ENCODE measurements at regions not wholly inside any gene's neighbourhood (a gene's known extent, or its start where the extent isn't known, plus 50 kb on each side); places are given as distances from the start of the nearest gene placed in this dataset.

GRCh38 chr18:54100920-54101470, 123.5 kb downstream of the MBD2 start:
- Mint-ChIP-seq H3K4me1 (no peaks in the 10 kb centered on the region), H3K9me3 (no peaks in the 10 kb centered on the region), H3K27me3 (peaks cover 2% of the 10 kb centered on the region), H3K36me3 (ENCODE audit: low read depth) (peaks cover 2% of the 10 kb centered on the region), H3K27ac (no peak overlapping the region), H3K4me3 (no peak overlapping the region)
- ChIA-PET POLR2A (no interaction called here), CTCF (no interaction called here)
- DNase-seq, result no peak

- Mint-ChIP-seq H3K27ac (no peak overlapping the region), H3K4me1 (no peaks in the 10 kb centered on the region), H3K4me3 (no peak overlapping the region), H3K36me3 (ENCODE audit: low read depth) (peaks cover 2% of the 10 kb centered on the region), H3K27me3 (peaks cover 2% of the 10 kb centered on the region), H3K9me3 (no peaks in the 10 kb centered on the region)
- DNase-seq, result no peak
- ChIA-PET POLR2A (no interaction called here), CTCF (no interaction called here)
These were observed 124.0 kb downstream of the MBD2 start for GRCh38 chr18:54100466-54100865.

- Mint-ChIP-seq H3K4me3 (no peak overlapping the region), H3K27me3 (peaks cover 2% of the 10 kb centered on the region), H3K27ac (no peak overlapping the region), H3K9me3 (no peaks in the 10 kb centered on the region), H3K4me1 (no peaks in the 10 kb centered on the region), H3K36me3 (ENCODE audit: low read depth) (peaks cover 2% of the 10 kb centered on the region)
- ChIA-PET CTCF (no interaction called here), POLR2A (no interaction called here)
- no peak for DNase-seq
These were observed 130.0 kb downstream of the MBD2 start for GRCh38 chr18:54094474-54094873.

- no peaks in the 10 kb centered on the region for H3K27me3 Mint-ChIP-seq
- no peak overlapping the region for H3K27ac Mint-ChIP-seq
- ChIA-PET CTCF (no interaction called here), POLR2A (no interaction called here)
- no peak overlapping the region for H3K4me3 Mint-ChIP-seq
- no peak for DNase-seq
- H3K36me3 Mint-ChIP-seq (ENCODE audit: low read depth), result no peaks in the 10 kb centered on the region
- peaks cover 15% of the 10 kb centered on the region for H3K4me1 Mint-ChIP-seq
- H3K9me3 Mint-ChIP-seq, result no peaks in the 10 kb centered on the region
These were observed 133.6 kb downstream of the MBD2 start for GRCh38 chr18:54090856-54091255.

GRCh38 chr18:54089749-54090459, 134.6 kb downstream of the MBD2 start:
- Mint-ChIP-seq H3K9me3 (no peaks in the 10 kb centered on the region), H3K27me3 (no peaks in the 10 kb centered on the region), H3K4me3 (no peak overlapping the region), H3K36me3 (ENCODE audit: low read depth) (no peaks in the 10 kb centered on the region), H3K27ac (no peak overlapping the region), H3K4me1 (peaks cover 20% of the 10 kb centered on the region)
- POLR2A ChIA-PET, result no interaction called here
- DNase-seq, result no peak
- CTCF ChIA-PET, result interaction anchor here (1.0 kb wide), 1 partner anchor 11 kb away, joined by 3 read pairs; no protein-coding TSS in a partner anchor

GRCh38 chr18:54086863-54087262, 137.6 kb downstream of the MBD2 start:
- peak overlapping the region; percentile 80 for H3K27ac Mint-ChIP-seq
- ChIA-PET POLR2A (no interaction called here), CTCF (interaction anchor here (1.0 kb wide), 1 partner anchor 11 kb away, joined by 3 read pairs; no protein-coding TSS in a partner anchor)
- H3K27me3 Mint-ChIP-seq, result no peaks in the 10 kb centered on the region
- peaks cover 3% of the 10 kb centered on the region for H3K36me3 Mint-ChIP-seq (ENCODE audit: low read depth)
- H3K4me1 Mint-ChIP-seq, result peaks cover 21% of the 10 kb centered on the region
- no peak for DNase-seq
- peaks cover 11% of the 10 kb centered on the region for H3K9me3 Mint-ChIP-seq
- H3K4me3 Mint-ChIP-seq, result no peak overlapping the region

GRCh38 chr18:54086046-54086802, 138.2 kb downstream of the MBD2 start:
- peaks cover 3% of the 10 kb centered on the region for H3K36me3 Mint-ChIP-seq (ENCODE audit: low read depth)
- ChIA-PET CTCF (interaction anchor here (1.0 kb wide), 1 partner anchor 11 kb away, joined by 3 read pairs; no protein-coding TSS in a partner anchor), POLR2A (no interaction called here)
- H3K27ac Mint-ChIP-seq, result peak overlapping the region; percentile 80
- peaks cover 21% of the 10 kb centered on the region for H3K4me1 Mint-ChIP-seq
- no peak overlapping the region for H3K4me3 Mint-ChIP-seq
- peak; percentile 39 for DNase-seq
- peaks cover 15% of the 10 kb centered on the region for H3K9me3 Mint-ChIP-seq
- no peaks in the 10 kb centered on the region for H3K27me3 Mint-ChIP-seq

GRCh38 chr18:54080858-54081257, 143.6 kb downstream of the MBD2 start:
- Mint-ChIP-seq H3K4me3 (no peak overlapping the region), H3K27ac (no peak overlapping the region), H3K9me3 (peaks cover 15% of the 10 kb centered on the region), H3K27me3 (no peaks in the 10 kb centered on the region), H3K4me1 (peaks cover 7% of the 10 kb centered on the region), H3K36me3 (ENCODE audit: low read depth) (peaks cover 3% of the 10 kb centered on the region)
- ChIA-PET POLR2A (no interaction called here), CTCF (no interaction called here)
- DNase-seq, result no peak

- DNase-seq, result no peak
- peaks cover 6% of the 10 kb centered on the region for H3K27me3 Mint-ChIP-seq
- no peaks in the 10 kb centered on the region for H3K4me1 Mint-ChIP-seq
- CTCF ChIA-PET, result interaction anchor here (0.8 kb wide), 1 partner anchor 17 kb away, joined by 3 read pairs; no protein-coding TSS in a partner anchor
- H3K27ac Mint-ChIP-seq, result no peak overlapping the region
- no peak overlapping the region for H3K4me3 Mint-ChIP-seq
- H3K9me3 Mint-ChIP-seq, result no peaks in the 10 kb centered on the region
- no peaks in the 10 kb centered on the region for H3K36me3 Mint-ChIP-seq (ENCODE audit: low read depth)
- POLR2A ChIA-PET, result no interaction called here
These were observed 148.3 kb downstream of the MBD2 start for GRCh38 chr18:54076166-54076565.

- no peak for DNase-seq
- CTCF ChIA-PET, result interaction anchor here (0.8 kb wide), 1 partner anchor 17 kb away, joined by 3 read pairs; no protein-coding TSS in a partner anchor
- POLR2A ChIA-PET, result no interaction called here
- no peak overlapping the region for H3K27ac Mint-ChIP-seq
- no peaks in the 10 kb centered on the region for H3K36me3 Mint-ChIP-seq (ENCODE audit: low read depth)
- H3K4me3 Mint-ChIP-seq, result no peak overlapping the region
- no peaks in the 10 kb centered on the region for H3K9me3 Mint-ChIP-seq
- no peaks in the 10 kb centered on the region for H3K4me1 Mint-ChIP-seq
- H3K27me3 Mint-ChIP-seq, result peaks cover 9% of the 10 kb centered on the region
These were observed 148.8 kb downstream of the MBD2 start for GRCh38 chr18:54075689-54076088.

GRCh38 chr18:54069729-54070128, 154.7 kb downstream of the MBD2 start:
- ChIA-PET POLR2A (no interaction called here), CTCF (no interaction called here)
- no peaks in the 10 kb centered on the region for H3K36me3 Mint-ChIP-seq (ENCODE audit: low read depth)
- H3K27ac Mint-ChIP-seq, result no peak overlapping the region
- H3K9me3 Mint-ChIP-seq, result no peaks in the 10 kb centered on the region
- H3K4me3 Mint-ChIP-seq, result no peak overlapping the region
- peaks cover 14% of the 10 kb centered on the region for H3K27me3 Mint-ChIP-seq
- H3K4me1 Mint-ChIP-seq, result no peaks in the 10 kb centered on the region
- DNase-seq, result no peak

- Mint-ChIP-seq H3K36me3 (ENCODE audit: low read depth) (no peaks in the 10 kb centered on the region), H3K27ac (no peak overlapping the region), H3K4me1 (no peaks in the 10 kb centered on the region), H3K27me3 (peaks cover 25% of the 10 kb centered on the region), H3K4me3 (no peak overlapping the region), H3K9me3 (no peaks in the 10 kb centered on the region)
- CTCF ChIA-PET, result no interaction called here
- no peak for DNase-seq
- POLR2A ChIA-PET, result no interaction called here
These were observed 164.0 kb downstream of the MBD2 start for GRCh38 chr18:54060343-54061005.

All from activated CD4-positive, alpha-beta T cell treated with anti-CD3 and anti-CD28 coated beads, Interleukin-2, amount 10 ng/mL, durations not matched to agents 7 days and 5 days (primary cell).